Urinary bladder (tissue), 3 donors: ENCODE measurements at regions not wholly inside any gene's neighbourhood (a gene's known extent, or its start where the extent isn't known, plus 50 kb on each side); places are given as distances from the start of the nearest gene placed in this dataset.
"Not testable (repeated sequence)": the region's sequence is repeated elsewhere in the genome, so short reads cannot be mapped to it uniquely, and the experiment has no call there.

Experiments
- DNase-seq: peaks from one replicate; pipeline ENCODE4 v3.0.0-alpha.2; 2015; ENCODE audit errors: extremely low spot score
- H3K27ac ChIP-seq: one replicate; pipeline ENCODE4 v1.5.1; 2013; ENCODE audit warnings: low read depth, mild to moderate bottlenecking, moderate library complexity
- H3K36me3 ChIP-seq: one replicate; pipeline ENCODE4 v1.6.1; 2013; ENCODE audit warnings: mild to moderate bottlenecking, moderate library complexity; ENCODE audit not compliant: insufficient read depth
- H3K4me1 ChIP-seq: one replicate; pipeline ENCODE4 v1.6.1; 2013; ENCODE audit warnings: mild to moderate bottlenecking, moderate library complexity; ENCODE audit not compliant: insufficient read depth
- H3K4me3 ChIP-seq: one replicate; pipeline ENCODE4 v1.5.1; 2013; ENCODE audit warnings: low read depth, low read length
- WGBS: extraction: QIAGEN DNeasy Blood & Tissue Kit; methylation state at CpG from one replicate; pipeline ENCODE4 v1.1.7; 2013; 5-methylcytosine and 5-hydroxymethylcytosine counted together
- donor health status: healthy with polysubstance abuse.
- donor health status: healthy.

- H3K4me1 ChIP-seq, DNase-seq, H3K36me3 ChIP-seq, H3K27ac ChIP-seq, H3K4me3 ChIP-seq: not testable (repeated sequence)
- whole genome bisulfite sequencing: 70% methylated on average over 6 of the region's 6 CpGs
Measured at GRCh38 chr2:87295135-87295534, 273.5 kb upstream of the PLGLB1 start.

- H3K36me3 ChIP-seq, DNase-seq, H3K27ac ChIP-seq, H3K4me1 ChIP-seq, H3K4me3 ChIP-seq: not testable (repeated sequence)
- 91% methylated on average over 6 of the region's 6 CpGs for WGBS
Measured at GRCh38 chr2:87301349-87301748, 279.7 kb upstream of the PLGLB1 start.

GRCh38 chr2:87301871-87302270 is 280.2 kb upstream of the PLGLB1 start:
- not testable (repeated sequence) for DNase-seq, H3K4me3 ChIP-seq, H3K27ac ChIP-seq, H3K4me1 ChIP-seq, H3K36me3 ChIP-seq
- 42% methylated on average over 1 of the region's 2 CpGs for WGBS

GRCh38 chr2:87308621-87309020 is 287.0 kb upstream of the PLGLB1 start:
- 84% methylated on average over 3 of the region's 7 CpGs for WGBS

GRCh38 chr2:87309785-87310184 is 288.1 kb upstream of the PLGLB1 start:
- not testable (repeated sequence) for H3K4me3 ChIP-seq, H3K4me1 ChIP-seq, H3K36me3 ChIP-seq, H3K27ac ChIP-seq, DNase-seq
- 65% methylated on average over 3 of the region's 3 CpGs for WGBS

More at GRCh38 chr2:87308621-87309020, 287.0 kb upstream of the PLGLB1 start:
- not testable (repeated sequence) for H3K4me1 ChIP-seq, DNase-seq, H3K36me3 ChIP-seq, H3K4me3 ChIP-seq, H3K27ac ChIP-seq

GRCh38 chr2:87311896-87312441 is 290.3 kb upstream of the PLGLB1 start:
- not testable (repeated sequence) for DNase-seq, H3K27ac ChIP-seq, H3K4me3 ChIP-seq, H3K4me1 ChIP-seq, H3K36me3 ChIP-seq
- 90% methylated on average over 5 of the region's 6 CpGs for WGBS

GRCh38 chr2:87314622-87315021 is 293.0 kb upstream of the PLGLB1 start:
- H3K36me3 ChIP-seq, H3K4me3 ChIP-seq, DNase-seq, H3K27ac ChIP-seq, H3K4me1 ChIP-seq: not testable (repeated sequence)
- WGBS: 80% methylated on average over 3 of the region's 3 CpGs

GRCh38 chr2:87315183-87315902 is 293.7 kb upstream of the PLGLB1 start:
- not testable (repeated sequence) for H3K4me1 ChIP-seq, H3K27ac ChIP-seq, H3K36me3 ChIP-seq, H3K4me3 ChIP-seq, DNase-seq
- WGBS: 82% methylated on average over 5 of the region's 6 CpGs

- not testable (repeated sequence) for H3K27ac ChIP-seq, H3K4me3 ChIP-seq
- no CpG with 5 or more reads among the region's 1 CpG for WGBS
Measured at GRCh38 chr2:87317193-87317592, 295.5 kb upstream of the PLGLB1 start.

GRCh38 chr2:87318814-87319491 is 297.3 kb upstream of the PLGLB1 start:
- H3K27ac ChIP-seq, DNase-seq, H3K4me1 ChIP-seq, H3K4me3 ChIP-seq, H3K36me3 ChIP-seq: not testable (repeated sequence)
- WGBS: 30% methylated on average over 1 of the region's 2 CpGs

More at GRCh38 chr2:87317193-87317592, 295.5 kb upstream of the PLGLB1 start:
- not testable (repeated sequence) for DNase-seq, H3K4me1 ChIP-seq, H3K36me3 ChIP-seq

- not testable (repeated sequence) for H3K4me1 ChIP-seq, H3K36me3 ChIP-seq, H3K4me3 ChIP-seq, H3K27ac ChIP-seq, DNase-seq
- 98% methylated on average over 2 of the region's 2 CpGs for WGBS
Measured at GRCh38 chr2:87319705-87320104, 298.1 kb upstream of the PLGLB1 start.

- H3K27ac ChIP-seq, H3K4me1 ChIP-seq, H3K36me3 ChIP-seq, H3K4me3 ChIP-seq, DNase-seq: not testable (repeated sequence)
- 95% methylated on average over 7 of the region's 9 CpGs for WGBS
Measured at GRCh38 chr2:87321201-87321600, 299.6 kb upstream of the PLGLB1 start.

GRCh38 chr2:87324335-87325041 is 302.8 kb upstream of the PLGLB1 start:
- H3K36me3 ChIP-seq, H3K27ac ChIP-seq, DNase-seq, H3K4me3 ChIP-seq, H3K4me1 ChIP-seq: not testable (repeated sequence)
- 76% methylated on average over 4 of the region's 6 CpGs for WGBS
